GM10266 (cell line): ENCODE measurements at regions not wholly inside any gene's neighbourhood (a gene's known extent, or its start where the extent isn't known, plus 50 kb on each side); places are given as distances from the start of the nearest gene placed in this dataset.

Source experiments
- DNase-seq: peaks from one replicate; pipeline ENCODE4 v3.0.0; 2012; ENCODE audit errors: extremely low spot score
- TF ChIP-seq, protein P1 (sequence below): IDR thresholded peaks from 2 replicates; pipeline ENCODE4 v1.5.1; 2012; ENCODE audit warnings: mild to moderate bottlenecking, low read depth; ENCODE audit not compliant: control insufficient read depth, insufficient read depth; ENCODE audit errors: missing control alignments

DNA sequence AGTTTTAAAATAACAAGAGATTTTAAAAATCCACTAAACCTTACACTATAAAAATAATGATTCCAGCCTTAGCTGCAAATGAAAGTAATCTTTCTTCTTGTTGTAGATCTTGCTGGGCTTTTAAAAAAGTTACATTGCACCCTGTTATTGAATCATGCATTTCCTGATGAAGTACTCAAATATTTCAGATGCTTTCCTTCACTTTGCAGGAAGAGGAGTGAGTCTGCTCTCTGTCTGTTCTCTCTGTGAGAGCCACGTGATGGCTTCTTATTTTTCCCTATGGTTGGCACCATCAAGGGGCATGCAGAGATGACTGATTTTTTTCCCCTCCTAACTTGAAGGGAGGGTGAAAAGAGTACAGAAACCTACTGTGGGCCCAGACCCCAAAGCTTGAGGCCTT, 262.7 kb downstream of the ATP23 start:
- TF ChIP-seq, protein P1, sequence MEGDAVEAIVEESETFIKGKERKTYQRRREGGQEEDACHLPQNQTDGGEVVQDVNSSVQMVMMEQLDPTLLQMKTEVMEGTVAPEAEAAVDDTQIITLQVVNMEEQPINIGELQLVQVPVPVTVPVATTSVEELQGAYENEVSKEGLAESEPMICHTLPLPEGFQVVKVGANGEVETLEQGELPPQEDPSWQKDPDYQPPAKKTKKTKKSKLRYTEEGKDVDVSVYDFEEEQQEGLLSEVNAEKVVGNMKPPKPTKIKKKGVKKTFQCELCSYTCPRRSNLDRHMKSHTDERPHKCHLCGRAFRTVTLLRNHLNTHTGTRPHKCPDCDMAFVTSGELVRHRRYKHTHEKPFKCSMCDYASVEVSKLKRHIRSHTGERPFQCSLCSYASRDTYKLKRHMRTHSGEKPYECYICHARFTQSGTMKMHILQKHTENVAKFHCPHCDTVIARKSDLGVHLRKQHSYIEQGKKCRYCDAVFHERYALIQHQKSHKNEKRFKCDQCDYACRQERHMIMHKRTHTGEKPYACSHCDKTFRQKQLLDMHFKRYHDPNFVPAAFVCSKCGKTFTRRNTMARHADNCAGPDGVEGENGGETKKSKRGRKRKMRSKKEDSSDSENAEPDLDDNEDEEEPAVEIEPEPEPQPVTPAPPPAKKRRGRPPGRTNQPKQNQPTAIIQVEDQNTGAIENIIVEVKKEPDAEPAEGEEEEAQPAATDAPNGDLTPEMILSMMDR, result no peak
- DNase-seq, result no peak

DNA sequence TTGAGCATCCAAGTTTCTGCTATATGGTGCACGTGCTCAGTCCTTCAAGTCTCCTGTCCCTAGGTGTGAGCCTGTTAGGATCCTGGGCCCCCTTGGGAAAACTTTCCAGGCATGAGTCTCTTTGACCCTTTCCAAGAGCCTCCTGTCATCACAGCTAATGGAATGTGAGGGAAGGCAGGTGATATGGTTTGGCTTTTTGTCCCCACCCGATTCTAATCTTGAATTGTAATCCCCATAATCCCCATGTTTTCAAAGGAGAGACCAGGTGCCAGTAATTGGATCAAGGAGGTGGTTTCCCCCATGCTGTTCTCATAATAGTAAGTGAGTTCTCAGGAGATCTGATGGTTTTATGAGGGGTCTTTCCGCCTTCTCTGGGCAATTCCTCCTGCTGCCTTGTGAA, 265.5 kb downstream of the ATP23 start:
- DNase-seq, result no peak
- TF ChIP-seq, protein P1, result no peak

DNA sequence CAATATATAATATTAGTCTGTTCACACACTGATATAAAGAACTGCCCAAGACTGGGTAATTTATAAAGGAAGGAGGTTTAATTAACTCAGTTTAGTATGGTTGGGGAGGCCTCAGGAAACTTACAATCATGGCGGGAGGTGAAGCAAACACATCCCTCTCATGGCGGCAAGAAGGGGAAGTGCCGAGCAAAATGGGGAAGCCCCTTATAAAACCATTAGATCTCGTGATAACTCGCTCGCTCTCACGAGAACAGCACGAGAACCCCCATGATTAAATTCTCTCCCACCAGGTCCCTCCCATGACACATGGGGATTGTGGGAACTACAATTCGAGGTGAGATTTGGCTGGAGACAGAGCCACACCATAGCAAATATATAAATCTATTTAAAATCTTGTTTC, 269.8 kb downstream of the ATP23 start:
- TF ChIP-seq, protein P1, result no peak
- DNase-seq, result no peak

DNA sequence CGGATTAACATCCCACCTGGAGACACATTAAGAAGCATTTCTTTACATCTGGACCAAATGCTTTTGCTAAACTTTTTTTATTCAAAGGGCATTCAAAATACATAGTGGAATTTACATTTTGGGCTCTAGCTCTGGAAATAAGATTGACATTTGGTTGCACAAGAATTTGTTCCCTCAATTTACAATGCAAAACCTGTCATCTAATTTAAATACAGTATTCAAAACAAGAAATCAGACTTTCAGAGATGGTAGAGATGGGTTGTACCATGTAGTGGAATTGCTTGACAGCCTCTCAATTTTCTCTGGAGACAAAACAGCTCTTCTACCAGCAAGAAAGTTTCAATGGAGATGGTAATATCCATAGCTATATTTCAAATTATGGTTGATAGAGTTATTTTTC, 275.8 kb downstream of the ATP23 start:
- TF ChIP-seq, protein P1, result no peak

DNA sequence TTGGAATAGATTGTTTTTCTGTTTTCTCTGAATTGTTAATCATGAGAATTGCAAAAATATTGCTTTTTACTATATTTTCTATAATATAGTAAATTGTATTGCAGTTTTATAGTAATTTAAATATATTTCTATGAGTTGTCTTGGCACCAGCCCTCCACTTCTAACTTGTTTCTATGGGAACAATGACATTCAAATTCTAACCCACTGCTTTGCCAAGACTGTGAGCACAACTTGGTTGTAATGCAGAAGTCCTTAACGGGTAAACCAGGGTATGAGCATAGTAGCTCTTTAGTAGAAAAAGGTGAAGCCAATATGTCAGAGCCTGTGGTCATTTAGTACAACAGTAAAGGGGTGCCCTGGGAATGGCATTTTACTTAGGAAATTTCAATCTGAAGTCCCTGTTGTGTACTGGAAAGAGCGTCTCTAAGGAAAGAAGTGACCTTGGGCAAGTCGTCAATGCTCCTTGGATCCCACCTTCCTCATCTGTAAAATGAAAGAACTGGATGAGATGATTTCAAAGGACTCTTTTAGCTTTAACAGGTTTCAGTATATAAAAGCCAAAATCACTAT, 283.3 kb downstream of the ATP23 start:
- no peak for DNase-seq
- TF ChIP-seq, protein P1, result no peak

More for the DNA sequence above, 275.8 kb downstream of the ATP23 start:
- no peak for DNase-seq

DNA sequence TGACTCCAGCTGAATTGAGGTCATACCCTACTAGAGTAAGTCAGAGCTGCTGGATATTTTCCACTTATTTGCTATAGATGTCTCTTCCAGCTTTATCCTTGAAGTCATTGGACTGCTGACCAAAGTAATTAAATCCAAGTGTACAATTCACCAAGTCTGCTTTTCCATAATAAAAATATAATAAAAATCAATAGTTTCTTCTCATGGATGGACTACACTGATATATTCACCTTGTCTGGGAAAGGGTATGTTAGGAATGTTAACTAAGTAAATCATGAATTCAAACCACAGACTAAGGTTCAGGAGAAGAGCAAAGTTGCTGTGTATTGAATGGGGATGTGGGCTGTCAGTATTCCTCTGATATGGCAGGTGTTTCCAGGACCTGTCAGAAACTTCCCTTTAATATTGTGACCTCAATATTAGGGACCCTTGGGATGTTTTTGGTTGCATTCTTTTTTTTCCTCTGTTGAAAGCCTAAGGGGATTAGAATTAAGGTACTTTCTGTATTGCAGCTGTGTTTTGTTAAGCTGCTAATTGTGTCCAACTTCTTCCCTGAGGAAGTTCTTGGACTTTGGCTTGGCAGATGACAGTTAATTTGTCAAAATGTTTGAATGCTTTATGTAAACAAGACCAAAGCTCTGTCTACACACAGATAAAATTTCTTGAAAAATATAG, 284.0 kb downstream of the ATP23 start:
- TF ChIP-seq, protein P1, result no peak
- DNase-seq, result no peak

DNA sequence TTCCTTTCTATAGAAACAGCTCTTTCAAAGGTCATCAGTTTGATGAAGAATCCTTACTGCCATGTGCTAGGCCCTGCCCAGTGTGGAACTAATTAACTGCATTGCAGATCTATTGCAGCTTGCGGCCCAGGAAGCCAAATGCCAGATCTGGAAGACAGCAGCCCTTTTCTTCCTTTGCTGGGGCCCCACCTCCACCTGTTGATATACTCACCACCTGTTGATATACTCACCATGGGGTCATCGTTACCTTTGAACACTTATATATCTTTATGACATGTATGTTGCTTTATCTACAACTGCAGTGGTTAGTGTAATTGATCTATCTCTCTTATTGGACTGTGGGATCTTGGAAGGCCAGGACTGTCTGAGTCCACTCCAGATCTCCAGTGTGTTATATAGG, 292.5 kb downstream of the ATP23 start:
- TF ChIP-seq, protein P1, result no peak
- DNase-seq, result no peak
